HG02759 (cell line): ENCODE measurements at regions not wholly inside any gene's neighbourhood (a gene's known extent, or its start where the extent isn't known, plus 50 kb on each side); places are given as distances from the start of the nearest gene placed in this dataset.

Experiments
- ATAC-seq: cut with Tn5 transposase; IDR thresholded peaks from one replicate; pipeline ENCODE4 v1.9.1; 2021; ENCODE audit warnings: mild to moderate bottlenecking, moderate library complexity; ENCODE audit not compliant: unreplicated experiment

- no peak for ATAC-seq
These were observed 958.8 kb downstream of the PCDH18 start for GRCh38 chr4:136573460-136573859.

- ATAC-seq: no peak
These were observed 961.0 kb downstream of the PCDH18 start for GRCh38 chr4:136571315-136571714.

GRCh38 chr4:136562834-136563233 is 969.5 kb downstream of the PCDH18 start:
- no peak for ATAC-seq

- ATAC-seq: no peak
These were observed 973.3 kb downstream of the PCDH18 start for GRCh38 chr4:136558940-136559494.

GRCh38 chr4:136557396-136557795 is 974.9 kb downstream of the PCDH18 start:
- no peak for ATAC-seq

GRCh38 chr4:136554033-136554432 is 978.3 kb downstream of the PCDH18 start:
- no peak for ATAC-seq

- ATAC-seq: no peak
These were observed 980.5 kb downstream of the PCDH18 start for GRCh38 chr4:136551753-136552152.

- ATAC-seq: no peak
These were observed 991.5 kb downstream of the PCDH18 start for GRCh38 chr4:136540747-136541146.

- ATAC-seq: no peak
These were observed 1004.2 kb downstream of the PCDH18 start for GRCh38 chr4:136528131-136528530.

GRCh38 chr4:136526517-136526916 is 1005.8 kb downstream of the PCDH18 start:
- no peak for ATAC-seq

- ATAC-seq: no peak
These were observed 1008.3 kb downstream of the PCDH18 start for GRCh38 chr4:136524039-136524438.

GRCh38 chr4:136516371-136516770 is 1015.9 kb downstream of the PCDH18 start:
- no peak for ATAC-seq

GRCh38 chr4:136505020-136505419 is 1027.3 kb downstream of the PCDH18 start:
- no peak for ATAC-seq

GRCh38 chr4:136495851-136496250 is 1036.4 kb downstream of the PCDH18 start:
- no peak for ATAC-seq

GRCh38 chr4:136495076-136495475 is 1037.2 kb downstream of the PCDH18 start:
- ATAC-seq: no peak

GRCh38 chr4:136489101-136489500 is 1043.2 kb downstream of the PCDH18 start:
- no peak for ATAC-seq

GRCh38 chr4:136484996-136485395 is 1047.3 kb downstream of the PCDH18 start:
- ATAC-seq: no peak

- no peak for ATAC-seq
These were observed 1055.5 kb downstream of the PCDH18 start for GRCh38 chr4:136476753-136477152.

- no peak for ATAC-seq
These were observed 1061.2 kb downstream of the PCDH18 start for GRCh38 chr4:136471051-136471450.

- no peak for ATAC-seq
These were observed 1066.6 kb downstream of the PCDH18 start for GRCh38 chr4:136465691-136466090.

- ATAC-seq: no peak
These were observed 1068.4 kb downstream of the PCDH18 start for GRCh38 chr4:136463941-136464340.

- ATAC-seq: no peak
These were observed 1070.8 kb downstream of the PCDH18 start for GRCh38 chr4:136461533-136461932.

GRCh38 chr4:136458326-136458725 is 1074.0 kb downstream of the PCDH18 start:
- ATAC-seq: no peak
